Neutrophil (primary cell): ENCODE measurements at regions not wholly inside any gene's neighbourhood (a gene's known extent, or its start where the extent isn't known, plus 50 kb on each side); places are given as distances from the start of the nearest gene placed in this dataset.

ENCODE experiments used
- H3K27ac ChIP-seq: fragments of 200-600 bp; sonication (generic); 2 replicates; pipeline ENCODE4 v1.5.1; 2016; ENCODE audit warnings: mild to moderate bottlenecking, moderate library complexity
- H3K27me3 ChIP-seq: fragments of 200-600 bp; sonication (generic); 2 replicates; pipeline ENCODE4 v1.6.0; 2016; ENCODE audit warnings: mild to moderate bottlenecking
- H3K36me3 ChIP-seq: fragments of 200-600 bp; sonication (generic); 2 replicates; pipeline ENCODE4 v1.5.1; 2017
- H3K4me1 ChIP-seq, 2 experiments: fragments of 200-600 bp in 1 of 2; sonication (generic) in 1 of 2; 1 replicate in 1 of 2; 2 replicates in 1 of 2; pipeline versions ENCODE4 v1.5.1 to v1.6.1; 2013 to 2016; ENCODE audit warnings: low read depth in 1 of 2, low read length in 1 of 2, mild to moderate bottlenecking in 1 of 2, moderate library complexity in 1 of 2; ENCODE audit not compliant: control insufficient read depth in 1 of 2, insufficient read depth in 1 of 2
- H3K4me3 ChIP-seq, 2 experiments: fragments of 200-600 bp in 1 of 2; sonication (generic) in 1 of 2; 1 replicate in 1 of 2; 2 replicates in 1 of 2; pipeline ENCODE4 v1.5.1; 2013 to 2016; ENCODE audit warnings: low read depth in 1 of 2, low read length in 1 of 2, mild to moderate bottlenecking in 1 of 2, moderate library complexity in 1 of 2
- H3K9me3 ChIP-seq: fragments of 200-600 bp; sonication (generic); 2 replicates; pipeline ENCODE4 v1.5.1; 2016
- CTCF ChIP-seq: fragments of 200-600 bp; sonication (generic); IDR thresholded peaks from 2 replicates; pipeline ENCODE4 v1.5.1; 2016; ENCODE audit warnings: antibody characterized with exemption

- Histone ChIP-seq H3K9me3 (no peaks in the 10 kb centered on the region), H3K27ac (peak overlapping the region; percentile 25), H3K27me3 (peaks cover 36% of the 10 kb centered on the region), H3K36me3 (no peaks in the 10 kb centered on the region), H3K4me3 (no peak overlapping the region), H3K4me1 (peaks cover 8 to 11% of the 10 kb centered on the region in 2 experiments)
- no peak for TF ChIP-seq CTCF
Measured at GRCh38 chr6:163712566-163712961, 298.0 kb downstream of the QKI start.

GRCh38 chr6:163711615-163712565 lies 297.4 kb downstream of the QKI start:
- Histone ChIP-seq H3K27ac (peak overlapping the region; percentile 25), H3K4me1 (peaks cover 8 to 11% of the 10 kb centered on the region in 2 experiments), H3K36me3 (no peaks in the 10 kb centered on the region), H3K27me3 (peaks cover 43% of the 10 kb centered on the region), H3K9me3 (no peaks in the 10 kb centered on the region), H3K4me3 (no peak overlapping the region)
- TF ChIP-seq CTCF = no peak

DNA sequence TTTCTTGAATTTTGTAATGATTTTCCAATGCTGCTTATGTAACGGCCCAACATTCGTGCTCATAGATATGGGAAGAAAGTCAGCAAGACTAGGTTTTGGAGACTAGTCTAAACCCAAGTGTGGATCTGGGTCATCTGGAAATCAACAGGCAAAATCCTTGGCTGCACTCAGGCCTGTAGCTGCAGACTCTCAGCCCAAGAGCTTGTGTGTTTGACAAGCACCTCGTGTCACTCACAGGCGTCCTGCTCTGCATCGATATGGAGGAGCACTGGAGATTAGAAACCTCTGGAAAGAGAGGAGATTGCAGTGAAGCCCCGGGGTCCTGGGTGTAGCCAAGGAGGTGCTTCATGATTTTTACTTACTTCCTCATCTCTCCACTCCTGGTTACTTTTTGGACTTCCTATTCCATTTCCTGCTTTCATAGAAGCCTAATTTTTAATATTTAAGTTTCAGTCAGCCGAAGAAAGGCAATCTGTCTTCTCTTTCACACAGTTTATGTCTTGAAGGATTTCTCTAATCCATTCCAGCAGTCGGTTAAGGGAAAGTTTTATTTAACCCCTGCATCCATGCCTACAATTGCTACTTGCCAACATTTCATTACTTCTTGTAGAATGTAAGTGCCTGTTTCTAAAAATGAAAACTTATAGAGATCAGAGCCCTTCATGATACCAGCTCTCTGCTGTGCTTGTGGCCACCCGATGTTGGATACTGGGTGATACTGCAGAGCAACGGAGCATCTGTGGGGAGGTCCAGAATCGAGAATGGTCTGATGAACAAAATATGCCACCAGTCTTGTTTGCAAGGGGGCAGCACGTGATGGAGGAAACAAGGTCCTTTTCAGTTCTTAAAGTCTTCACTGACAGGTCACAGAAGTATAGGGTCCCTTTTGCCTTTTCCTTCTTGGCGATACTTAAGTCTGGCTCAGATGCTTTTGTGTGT lies 296.3 kb downstream of the QKI start:
- Histone ChIP-seq H3K36me3 (no peaks in the 10 kb centered on the region), H3K9me3 (no peaks in the 10 kb centered on the region), H3K27me3 (peaks cover 50% of the 10 kb centered on the region), H3K4me3 (no peak overlapping the region), H3K27ac (no peak overlapping the region), H3K4me1 (peaks cover 8 to 11% of the 10 kb centered on the region in 2 experiments)
- no peak for TF ChIP-seq CTCF

GRCh38 chr6:163709693-163710092 lies 295.2 kb downstream of the QKI start:
- H3K4me1 ChIP-seq = peaks cover 8 to 11% of the 10 kb centered on the region in 2 experiments
- no peak overlapping the region for H3K27ac ChIP-seq
- no peaks in the 10 kb centered on the region for H3K36me3 ChIP-seq
- no peak for TF ChIP-seq CTCF
- no peaks in the 10 kb centered on the region for H3K9me3 ChIP-seq
- peaks cover 50% of the 10 kb centered on the region for H3K27me3 ChIP-seq
- H3K4me3 ChIP-seq = no peak overlapping the region

GRCh38 chr6:163709255-163709654 lies 294.7 kb downstream of the QKI start:
- Histone ChIP-seq H3K27ac (no peak overlapping the region), H3K27me3 (peaks cover 50% of the 10 kb centered on the region), H3K4me1 (peaks cover 8 to 11% of the 10 kb centered on the region in 2 experiments), H3K9me3 (no peaks in the 10 kb centered on the region), H3K4me3 (no peak overlapping the region), H3K36me3 (no peaks in the 10 kb centered on the region)
- TF ChIP-seq CTCF = no peak
